Left hindlimb (tissue), 1 donor: ENCODE measurements at regions not wholly inside any gene's neighbourhood (a gene's known extent, or its start where the extent isn't known, plus 50 kb on each side); places are given as distances from the start of the nearest gene placed in this dataset.

Source experiments
- DNase-seq: peaks from one replicate; pipeline ENCODE4 v3.0.0-alpha.2; 2018

DNA sequence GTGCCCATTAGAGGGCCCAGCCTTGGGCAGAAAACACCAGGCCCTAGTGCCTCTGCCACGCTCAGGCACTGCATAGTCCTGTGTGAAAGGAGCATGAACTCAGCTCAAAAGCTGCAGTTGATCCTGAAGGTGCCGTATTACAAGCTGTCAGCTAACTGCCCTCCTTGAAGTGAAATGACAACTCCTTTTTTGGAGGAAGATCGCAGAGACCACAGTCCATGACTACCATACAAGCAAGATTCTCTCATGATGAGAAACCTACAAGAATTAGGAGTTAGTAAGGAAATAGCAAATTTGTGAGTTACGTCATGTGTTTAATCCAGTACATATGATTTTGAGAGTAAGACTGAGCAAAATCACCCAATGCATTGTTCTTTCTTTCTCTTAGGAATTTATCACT, 513.9 kb upstream of the NR2F2 start:
- DNase-seq, result no peak

DNA sequence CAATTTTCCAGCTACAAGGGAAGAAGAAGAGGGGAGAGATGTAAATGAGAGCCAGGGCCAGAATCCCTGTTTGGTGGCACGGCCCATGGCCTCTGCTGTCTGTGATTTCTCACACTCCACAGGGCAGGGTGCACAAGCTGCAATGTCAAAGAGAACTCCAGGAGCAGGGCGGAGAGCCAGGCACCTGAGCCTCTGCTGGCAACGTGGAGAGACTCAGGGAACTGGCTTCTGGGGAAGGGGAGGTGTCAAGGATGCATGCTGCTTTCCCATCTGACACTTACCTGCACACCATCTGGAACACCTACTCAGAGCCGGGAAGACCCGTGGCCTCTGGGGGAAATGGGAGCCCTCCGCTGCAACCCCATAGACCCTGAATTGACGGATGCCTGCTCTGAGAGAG, 507.5 kb upstream of the NR2F2 start:
- no peak for DNase-seq

DNA sequence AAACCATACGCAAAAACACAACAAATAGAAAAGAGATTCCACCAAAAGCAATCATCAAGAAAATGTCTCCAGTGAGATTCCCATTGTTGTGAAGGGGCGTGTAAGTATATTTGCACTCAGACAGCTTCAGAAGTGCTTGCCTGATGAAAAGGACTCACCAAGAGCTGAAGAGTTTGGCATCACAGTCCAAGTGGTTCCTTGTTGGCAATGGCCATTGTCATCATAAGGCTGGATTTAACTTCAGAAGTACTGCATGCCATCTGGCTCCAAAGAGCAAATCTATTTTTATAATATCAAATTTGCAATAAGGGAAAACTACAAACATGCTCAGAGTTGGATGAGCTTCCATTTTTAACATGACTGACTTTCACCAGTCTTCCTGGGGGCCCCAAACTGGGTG, 505.3 kb upstream of the NR2F2 start:
- no peak for DNase-seq

DNA sequence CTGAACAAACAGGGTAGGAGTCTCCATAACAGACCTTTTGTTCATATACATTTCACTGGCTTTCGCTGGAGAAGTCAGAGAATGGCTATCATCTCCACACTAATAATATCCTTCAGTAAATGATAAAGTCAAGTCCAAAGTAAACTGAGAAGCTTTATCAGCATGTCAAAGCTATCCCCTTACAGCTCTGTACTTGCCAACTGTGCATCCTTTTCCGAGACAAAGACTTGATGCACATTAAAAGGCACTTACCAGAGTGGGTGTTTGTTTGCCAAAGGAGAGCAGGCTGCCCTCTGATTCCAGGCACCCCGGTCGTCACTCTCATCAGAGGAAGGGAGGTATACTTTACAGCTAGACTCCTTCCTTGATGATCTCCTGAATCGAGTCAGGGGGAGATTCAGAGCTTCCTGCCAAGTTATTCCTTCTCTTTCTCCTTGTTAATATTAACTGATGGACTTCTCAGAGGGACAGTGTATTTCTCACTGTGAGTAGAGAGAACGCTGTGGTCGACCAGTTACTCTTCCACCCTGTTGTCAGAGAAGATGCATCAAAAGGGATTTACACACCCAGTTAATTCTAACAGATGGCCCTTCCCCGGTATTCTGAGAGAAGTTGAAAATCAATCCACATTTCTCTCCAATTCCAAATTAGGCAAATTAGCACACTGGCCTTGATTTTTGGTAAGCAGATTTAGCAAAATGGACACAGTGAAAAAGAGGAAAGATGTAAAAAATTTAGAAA, 504.7 kb upstream of the NR2F2 start:
- no peak for DNase-seq

GRCh38 chr15:95826412-95827195, 503.9 kb upstream of the NR2F2 start:
- DNase-seq, result no peak

- no peak for DNase-seq
Measured at GRCh38 chr15:95829062-95829461, 501.4 kb upstream of the NR2F2 start.

DNA sequence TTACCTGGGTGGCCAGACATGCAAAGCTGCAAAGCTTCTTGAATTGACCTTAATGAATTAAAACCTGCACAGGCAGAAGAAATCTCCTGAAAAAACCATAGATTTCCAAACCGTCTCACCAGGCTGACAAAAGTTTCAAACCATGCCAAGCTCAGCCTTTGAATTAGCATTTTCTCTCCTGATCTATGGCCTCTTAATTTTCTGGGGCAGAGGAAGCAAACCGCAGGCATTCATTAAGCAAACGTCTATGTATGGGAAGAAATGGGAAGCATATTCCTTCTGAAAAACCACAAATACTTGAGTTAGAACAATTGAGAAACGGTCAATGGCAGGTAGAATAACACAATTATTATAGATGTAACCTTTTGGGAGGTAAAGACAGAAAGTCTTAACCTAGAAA, 500.2 kb upstream of the NR2F2 start:
- DNase-seq, result no peak

- DNase-seq, result no peak
Measured at GRCh38 chr15:95832668-95833067, 497.8 kb upstream of the NR2F2 start.

DNA sequence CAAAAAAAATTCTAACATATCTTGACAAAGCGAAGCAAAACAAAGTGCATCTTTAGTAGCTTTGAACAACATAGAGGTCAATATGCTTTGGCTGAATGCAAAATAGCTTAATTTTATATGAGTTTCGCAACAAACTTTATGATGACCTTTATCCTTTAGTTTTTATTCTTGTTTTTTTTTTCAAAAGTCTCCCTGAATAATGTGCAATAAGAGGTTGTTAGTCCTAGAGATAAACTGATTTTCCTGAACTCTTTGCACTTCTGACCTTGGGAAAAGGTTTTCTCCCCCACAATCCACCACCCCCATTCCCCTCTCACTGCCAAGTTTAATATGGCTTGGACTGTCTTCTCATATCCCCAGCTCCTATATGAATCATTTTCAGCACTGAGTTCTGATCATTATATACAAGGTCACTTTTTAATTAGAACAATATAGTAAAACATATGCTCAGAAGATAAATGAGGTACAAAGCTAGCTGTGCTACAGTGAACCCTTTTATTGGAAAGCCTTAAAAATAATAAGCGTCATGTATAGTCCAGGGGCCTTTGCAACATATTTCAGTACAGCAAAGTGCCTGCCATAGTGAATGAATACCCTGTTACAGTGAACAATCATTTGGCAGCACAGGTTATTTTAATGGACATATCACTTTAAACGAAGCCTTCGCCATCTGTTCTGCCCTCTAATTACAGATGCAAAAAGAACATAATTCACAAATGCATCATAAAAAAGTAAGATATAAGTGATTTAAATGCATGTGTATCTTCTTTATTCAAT, 496.3 kb upstream of the NR2F2 start:
- no peak for DNase-seq

- DNase-seq, result no peak
Measured at GRCh38 chr15:95836536-95836935, 494.0 kb upstream of the NR2F2 start.

- no peak for DNase-seq
Measured at GRCh38 chr15:95837341-95838004, 493.0 kb upstream of the NR2F2 start.

GRCh38 chr15:95839367-95839782, 491.1 kb upstream of the NR2F2 start:
- DNase-seq, result no peak

DNA sequence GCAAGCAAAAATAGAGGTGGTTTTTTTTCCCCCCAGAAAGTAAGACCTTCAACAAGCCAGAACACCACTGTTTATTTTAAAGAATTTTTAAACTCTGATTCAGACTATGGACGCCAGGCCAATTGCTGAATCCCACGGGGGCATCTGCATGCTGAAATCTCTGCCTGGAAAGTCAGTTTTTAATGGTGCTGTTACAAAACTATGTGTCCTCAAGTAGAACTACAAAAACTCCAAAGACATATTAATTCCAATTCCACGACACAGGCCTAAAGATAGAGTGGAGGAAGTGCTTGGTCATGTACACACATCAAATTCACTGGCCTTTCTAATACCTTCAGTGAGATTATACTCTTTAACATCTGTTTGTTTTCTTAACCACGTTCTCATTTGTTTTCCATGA, 490.5 kb upstream of the NR2F2 start:
- DNase-seq, result peak; percentile 61

DNA sequence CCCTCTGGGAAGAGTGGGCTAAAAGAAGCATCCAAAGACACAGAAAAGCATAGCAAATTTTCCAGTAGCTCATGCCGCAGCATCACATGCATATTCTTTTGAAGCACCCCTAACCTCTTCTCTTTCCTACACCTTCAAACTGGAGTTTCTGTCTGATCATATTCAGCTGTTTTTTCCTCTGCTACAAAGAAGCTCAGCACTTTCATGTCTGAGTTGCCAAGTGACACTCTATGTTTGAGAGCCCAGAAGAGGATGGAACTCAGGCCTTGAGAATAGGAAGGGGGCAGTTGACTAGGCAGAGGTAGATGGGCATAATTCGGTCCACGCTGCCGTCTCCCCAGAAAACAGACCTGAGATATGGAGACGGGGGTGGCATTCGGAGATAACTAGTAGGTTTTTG, 489.6 kb upstream of the NR2F2 start:
- DNase-seq, result no peak

- no peak for DNase-seq
Measured at GRCh38 chr15:95842576-95842975, 487.9 kb upstream of the NR2F2 start.

DNA sequence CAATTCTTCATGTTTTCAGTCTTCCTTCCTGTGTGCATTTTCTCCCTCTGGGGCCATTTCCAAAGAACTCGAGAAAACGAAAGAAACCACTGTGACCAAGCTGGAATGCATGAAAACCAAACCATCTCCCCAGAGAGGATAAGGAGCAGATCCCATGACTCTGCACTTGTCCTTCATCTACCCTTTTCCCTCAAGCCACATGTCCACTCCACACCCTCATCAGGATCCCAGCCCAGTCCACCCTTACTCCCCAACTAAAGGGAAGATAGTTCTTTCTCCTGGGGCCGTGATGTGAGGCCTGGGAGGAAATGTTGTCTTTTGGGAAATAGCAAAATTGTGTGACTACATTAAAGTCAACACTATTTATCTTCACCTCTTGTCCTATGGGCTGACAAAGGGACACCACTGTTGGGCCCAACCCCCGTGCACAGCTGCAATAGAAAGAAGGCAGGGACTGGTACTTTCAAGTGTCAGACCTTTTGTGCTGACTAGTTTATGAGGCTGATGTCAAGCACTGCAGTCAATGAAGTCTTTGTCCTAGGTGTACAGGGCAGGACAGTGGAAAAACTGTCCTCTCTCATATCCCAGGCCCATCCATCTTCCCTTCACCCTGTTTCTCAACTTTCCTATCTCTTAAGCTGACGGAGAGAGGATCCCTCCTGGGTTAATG, 487.1 kb upstream of the NR2F2 start:
- DNase-seq, result no peak

DNA sequence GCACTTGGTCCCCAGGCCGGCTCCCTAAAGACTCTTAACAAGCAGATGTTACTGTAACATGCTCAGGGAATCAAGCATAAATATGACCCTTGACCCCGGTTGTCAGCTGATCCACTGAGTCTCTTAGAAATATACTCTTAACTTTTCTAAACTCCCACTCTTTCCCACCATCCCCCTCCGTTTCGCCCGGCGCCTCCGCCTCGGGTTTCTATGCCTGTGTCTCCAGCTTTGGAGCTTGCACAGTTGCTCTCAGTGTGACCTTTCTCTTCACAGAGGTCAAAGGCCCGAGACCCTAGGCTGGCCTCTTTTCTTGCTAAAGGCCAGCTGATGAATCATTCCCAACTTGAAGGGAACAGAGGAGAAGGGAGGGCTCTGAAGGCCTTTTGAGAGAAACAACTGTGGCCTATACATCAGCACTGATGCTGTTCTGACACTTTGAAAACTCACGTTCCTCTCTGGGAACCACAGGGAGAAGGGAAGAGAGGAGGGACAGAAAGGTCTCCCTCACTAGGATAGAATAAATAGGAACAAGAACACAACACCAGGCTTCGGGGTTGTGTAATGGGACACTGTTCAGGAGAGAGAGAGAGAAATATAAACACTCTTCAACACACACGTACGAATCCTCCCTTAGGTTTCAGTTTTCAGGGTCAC, 484.5 kb upstream of the NR2F2 start:
- peak; percentile 46 for DNase-seq

GRCh38 chr15:95848126-95848525, 482.4 kb upstream of the NR2F2 start:
- no peak for DNase-seq

DNA sequence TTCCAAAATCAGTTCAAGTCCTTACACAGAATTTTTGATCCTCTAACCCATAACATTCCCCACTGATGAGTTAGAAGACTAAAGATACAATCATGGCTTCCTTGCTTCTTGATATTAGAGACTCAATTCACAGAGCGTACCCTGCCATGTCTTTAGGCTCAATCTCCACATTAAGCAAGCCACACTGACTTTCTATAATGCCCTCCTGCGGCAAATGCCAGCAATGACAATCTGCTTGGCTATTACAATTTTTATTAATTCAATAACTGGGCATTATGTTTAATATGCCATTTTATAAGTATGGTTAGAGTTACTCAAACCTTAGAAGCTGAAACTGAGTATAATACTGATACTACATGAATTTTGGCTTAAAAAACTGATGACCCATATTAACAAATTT, 479.7 kb upstream of the NR2F2 start:
- no peak for DNase-seq

DNA sequence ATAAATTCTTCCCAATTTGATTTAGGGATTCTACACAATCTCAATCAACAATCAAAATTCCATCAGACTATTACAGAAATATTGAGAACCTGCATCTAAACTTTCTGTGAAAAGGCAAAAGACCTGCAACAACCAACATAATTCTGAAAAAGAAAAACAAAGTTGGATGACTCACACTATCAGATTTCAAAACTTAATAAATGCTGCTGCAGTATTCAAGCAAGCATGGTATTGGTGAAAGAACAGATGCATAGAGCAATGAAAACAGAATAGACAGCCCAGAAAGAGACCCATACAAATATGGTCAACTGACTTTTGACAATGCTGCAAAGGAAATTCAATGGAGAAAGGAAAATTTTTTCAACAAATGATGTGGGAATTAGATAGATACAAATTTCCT, 477.1 kb upstream of the NR2F2 start:
- no peak for DNase-seq

DNA sequence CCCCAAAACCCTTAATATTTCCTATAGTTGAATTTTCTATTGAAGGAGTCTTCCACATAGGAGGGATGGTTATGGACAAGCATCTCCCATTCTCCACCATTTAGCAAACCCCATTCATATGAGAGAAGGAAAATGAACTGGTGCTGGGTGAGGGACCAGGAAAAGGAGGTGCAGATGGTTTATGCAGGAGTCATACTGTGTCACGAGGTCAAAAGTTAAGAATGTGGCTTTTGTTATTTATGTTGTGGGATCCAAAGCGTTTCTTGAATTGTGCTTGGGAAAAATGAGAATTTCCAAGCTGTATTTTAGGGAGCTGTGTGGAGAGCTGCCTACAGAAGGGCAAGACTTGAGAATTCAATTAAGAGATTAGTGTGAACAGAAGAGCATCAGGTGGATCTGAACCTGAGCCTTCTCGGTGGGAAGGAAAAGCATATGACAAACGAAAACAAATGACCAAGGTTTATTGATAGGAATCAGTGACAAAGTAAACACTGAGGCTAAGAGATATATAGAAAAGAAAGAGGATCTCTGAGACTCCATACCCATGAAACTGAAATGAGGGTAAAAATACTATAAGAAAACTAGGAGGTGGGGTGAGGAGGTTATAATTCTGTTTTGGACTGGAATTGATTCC, 473.3 kb upstream of the NR2F2 start:
- no peak for DNase-seq

DNA sequence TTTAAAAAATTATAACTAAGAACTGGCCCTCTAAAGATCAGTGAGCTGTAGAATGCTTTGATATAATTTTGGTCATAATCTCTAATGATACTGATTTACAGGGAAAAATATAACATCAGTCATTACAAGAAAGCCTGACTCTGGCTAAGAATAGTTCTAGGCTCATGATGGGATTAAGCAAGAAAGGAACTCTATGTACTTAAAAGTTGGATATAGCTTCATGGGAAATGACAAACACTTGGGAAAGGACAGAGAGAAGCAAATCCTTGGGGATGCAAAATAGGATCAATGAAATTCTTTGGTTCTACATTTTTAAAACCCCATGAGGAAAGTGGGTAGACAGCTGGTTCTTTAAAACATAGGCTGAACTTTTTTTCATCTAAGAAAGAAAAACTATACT, 472.7 kb upstream of the NR2F2 start:
- no peak for DNase-seq
